ENCODE measurements at regions not wholly inside any gene's neighbourhood (a gene's known extent, or its start where the extent isn't known, plus 50 kb on each side); places are given as distances from the start of the nearest gene placed in this dataset.

DNA sequence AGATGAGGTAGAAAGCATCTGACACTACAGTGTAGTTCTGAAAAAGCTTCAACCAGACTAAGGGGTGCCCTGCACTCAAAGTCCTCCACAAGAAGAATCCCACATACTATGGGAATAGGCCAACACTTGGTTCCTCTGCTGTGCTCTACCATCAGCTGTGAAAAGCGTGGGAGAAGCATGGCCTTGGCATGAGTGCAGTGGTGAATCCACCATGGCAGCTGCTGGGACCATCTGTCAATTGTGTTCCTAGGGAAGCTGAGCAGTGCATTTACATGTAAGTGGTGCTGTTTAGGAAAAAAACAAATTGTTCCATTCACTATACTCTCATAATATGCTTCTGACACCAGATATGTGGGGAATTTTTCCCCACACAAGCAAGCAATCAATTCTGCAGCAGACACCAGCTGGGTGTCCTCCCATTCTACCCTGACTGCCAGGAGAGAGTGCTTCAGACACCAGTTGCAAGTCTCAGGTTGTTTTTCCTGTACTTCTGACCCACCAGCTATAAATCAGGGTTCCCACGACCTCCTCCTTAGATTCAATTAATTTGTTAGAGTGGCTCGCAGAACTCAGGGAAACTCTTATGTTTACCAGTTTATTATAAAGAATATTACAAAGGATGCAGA, 230.8 kb upstream of the CHRM3 start:
- TF ChIP-seq, protein P1, sequence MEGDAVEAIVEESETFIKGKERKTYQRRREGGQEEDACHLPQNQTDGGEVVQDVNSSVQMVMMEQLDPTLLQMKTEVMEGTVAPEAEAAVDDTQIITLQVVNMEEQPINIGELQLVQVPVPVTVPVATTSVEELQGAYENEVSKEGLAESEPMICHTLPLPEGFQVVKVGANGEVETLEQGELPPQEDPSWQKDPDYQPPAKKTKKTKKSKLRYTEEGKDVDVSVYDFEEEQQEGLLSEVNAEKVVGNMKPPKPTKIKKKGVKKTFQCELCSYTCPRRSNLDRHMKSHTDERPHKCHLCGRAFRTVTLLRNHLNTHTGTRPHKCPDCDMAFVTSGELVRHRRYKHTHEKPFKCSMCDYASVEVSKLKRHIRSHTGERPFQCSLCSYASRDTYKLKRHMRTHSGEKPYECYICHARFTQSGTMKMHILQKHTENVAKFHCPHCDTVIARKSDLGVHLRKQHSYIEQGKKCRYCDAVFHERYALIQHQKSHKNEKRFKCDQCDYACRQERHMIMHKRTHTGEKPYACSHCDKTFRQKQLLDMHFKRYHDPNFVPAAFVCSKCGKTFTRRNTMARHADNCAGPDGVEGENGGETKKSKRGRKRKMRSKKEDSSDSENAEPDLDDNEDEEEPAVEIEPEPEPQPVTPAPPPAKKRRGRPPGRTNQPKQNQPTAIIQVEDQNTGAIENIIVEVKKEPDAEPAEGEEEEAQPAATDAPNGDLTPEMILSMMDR (IDR thresholded peaks at IDR 0.05), result no peak
- TF ChIP-seq POLR2AphosphoS5 (IDR thresholded peaks at IDR 0.05) (no peak), POLR2A (IDR thresholded peaks at IDR 0.05) (no peak), EP300 (IDR thresholded peaks at IDR 0.05) (no peak)

Measured in sigmoid colon (tissue), 4 donors.